ENCODE measurements at regions not wholly inside any gene's neighbourhood (a gene's known extent, or its start where the extent isn't known, plus 50 kb on each side); places are given as distances from the start of the nearest gene placed in this dataset.

GRCh38 chr10:31581741-31582323 lies 262.8 kb downstream of the ZEB1 start:
- no peak for TF ChIP-seq CTCF (conservative IDR thresholded peaks at IDR 0.05)
- no peak for TF ChIP-seq ZFX (IDR thresholded peaks at IDR 0.05)
